ENCODE measurements at regions not wholly inside any gene's neighbourhood (a gene's known extent, or its start where the extent isn't known, plus 50 kb on each side); places are given as distances from the start of the nearest gene placed in this dataset.

DNA sequence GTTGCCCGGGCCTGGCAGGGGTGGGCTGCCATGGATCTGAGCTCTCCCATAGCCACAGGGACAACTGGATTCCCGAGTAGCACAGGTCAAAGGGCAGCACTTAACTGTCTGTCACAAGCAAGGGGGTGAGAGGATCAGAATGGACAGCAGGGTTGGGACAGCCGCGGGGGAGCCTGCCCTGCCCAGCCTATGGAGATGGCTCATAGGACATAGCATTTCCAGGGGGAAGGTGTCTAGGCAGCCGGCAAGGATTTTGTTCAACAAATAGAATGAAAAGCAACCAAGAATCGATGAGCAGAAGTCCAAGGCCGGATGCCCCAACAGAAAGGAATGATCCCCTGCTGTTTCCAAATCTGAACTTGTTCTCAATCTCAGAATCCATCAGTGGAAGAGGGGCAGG lies 92.9 kb downstream of the RPS6KA4 start:
- TF ChIP-seq BHLHE40 (IDR thresholded peaks at IDR 0.05; ENCODE audit: borderline replicate concordance in 1 of 2, low read depth in 2 of 2, low read length in 1 of 2), result no peak
- TF ChIP-seq RB1 (IDR thresholded peaks at IDR 0.05; ENCODE audit: borderline replicate concordance), result no peak
- TF ChIP-seq SMC3 (IDR thresholded peaks at IDR 0.05; ENCODE audit: borderline replicate concordance, low read length), result no peak

Measured in GM12878 (cell line).